SU-DHL-6 (cell line): ENCODE measurements at regions not wholly inside any gene's neighbourhood (a gene's known extent, or its start where the extent isn't known, plus 50 kb on each side); places are given as distances from the start of the nearest gene placed in this dataset.

Experiments
- H2AFZ ChIP-seq: fragments of 200-600 bp; sonication (generic); 2 replicates; pipeline ENCODE4 v1.6.1; 2014; ENCODE audit warnings: low read depth, mild to moderate bottlenecking, moderate library complexity, mixed read lengths, antibody characterized with exemption, low read length; ENCODE audit not compliant: severe bottlenecking
- H3F3A ChIP-seq: fragments of 200-600 bp; shearing (Covaris generic); 2 replicates; pipeline ENCODE4 v1.6.0; 2016; ENCODE audit warnings: antibody characterized with exemption, mild to moderate bottlenecking; ENCODE audit not compliant: insufficient read depth
- H3K27ac ChIP-seq: fragments of 200-600 bp; sonication (generic); 2 replicates; pipeline ENCODE4 v1.5.1; 2016; ENCODE audit warnings: low read depth, mild to moderate bottlenecking, low read length, moderate library complexity, mixed read lengths
- H3K27me3 ChIP-seq: fragments of 200-600 bp; sonication (generic), shearing (Covaris generic); 2 replicates; pipeline ENCODE4 v1.6.0; 2014; ENCODE audit warnings: mild to moderate bottlenecking, low read length
- H3K36me3 ChIP-seq: fragments of 200-600 bp; sonication (generic); 2 replicates; pipeline ENCODE4 v1.6.1; 2014; ENCODE audit warnings: mild to moderate bottlenecking, low read length, mixed read lengths
- H3K4me2 ChIP-seq: fragments of 300-600, 200-600 bp; shearing (Covaris generic), sonication (generic); 2 replicates; pipeline ENCODE4 v1.6.0; 2014; ENCODE audit warnings: low read length, low read depth, mild to moderate bottlenecking; ENCODE audit not compliant: poor library complexity, severe bottlenecking
- H3K4me3 ChIP-seq: fragments of 200-600 bp; sonication (generic); 2 replicates; pipeline ENCODE4 v1.5.1; 2014; ENCODE audit warnings: antibody characterized with exemption, low read length, mild to moderate bottlenecking, mixed read lengths; ENCODE audit not compliant: insufficient read depth, poor library complexity, severe bottlenecking
- H3K79me2 ChIP-seq: fragments of 200-600 bp; sonication (generic); 2 replicates; pipeline ENCODE4 v1.6.1; 2014; ENCODE audit warnings: mild to moderate bottlenecking, low read length, moderate library complexity; ENCODE audit not compliant: insufficient read depth
- H3K9ac ChIP-seq: fragments of 200-600 bp; sonication (generic); 2 replicates; pipeline ENCODE4 v1.7.0; 2014; ENCODE audit warnings: mild to moderate bottlenecking, low read length
- H3K9me2 ChIP-seq: fragments of 200-600 bp; sonication (generic); replicated peaks from 2 replicates; pipeline ENCODE4 v1.6.1; 2014; ENCODE audit warnings: low read length; ENCODE audit not compliant: insufficient read depth
- H3K9me3 ChIP-seq: fragments of 200-600 bp; sonication (generic); 2 replicates; pipeline ENCODE4 v1.6.1; 2014; ENCODE audit warnings: low read length, mixed read lengths; ENCODE audit not compliant: insufficient read depth
- H4K20me1 ChIP-seq: fragments of 200-600 bp; sonication (generic); 2 replicates; pipeline ENCODE4 v1.6.1; 2014; ENCODE audit warnings: low read depth, mild to moderate bottlenecking, antibody characterized with exemption, low read length, moderate library complexity, mixed read lengths
- CTCF ChIP-seq: fragments of 200-600 bp; sonication (generic); IDR thresholded peaks from one replicate; pipeline ENCODE4 v1.5.1; 2017; ENCODE audit warnings: antibody characterized with exemption, mild to moderate bottlenecking, low read length, moderate library complexity; ENCODE audit not compliant: insufficient read depth, poor library complexity, severe bottlenecking
- EZH2phosphoT487 ChIP-seq: fragments of 200-600 bp; sonication (generic), shearing (Covaris generic); conservative IDR thresholded peaks from 2 replicates; pipeline ENCODE4 v1.6.1; 2018; ENCODE audit warnings: mild to moderate bottlenecking, antibody characterized with exemption, low read length, moderate library complexity, mixed read lengths

GRCh38 chr5:77876316-77876715 is 100.2 kb upstream of the TBCA start:
- H3F3A ChIP-seq: no peaks in the 10 kb centered on the region
- H3K4me3 ChIP-seq: no peak overlapping the region
- no peaks in the 10 kb centered on the region for H3K79me2 ChIP-seq
- no peaks in the 10 kb centered on the region for H4K20me1 ChIP-seq
- no peaks in the 10 kb centered on the region for H3K27me3 ChIP-seq
- TF ChIP-seq EZH2phosphoT487: no peak
- no peak for TF ChIP-seq CTCF
- H3K9me2 ChIP-seq: no peaks in the 10 kb centered on the region
- H3K36me3 ChIP-seq: no peaks in the 10 kb centered on the region
- H3K4me2 ChIP-seq: no peak overlapping the region
- H3K27ac ChIP-seq: no peak overlapping the region
- H3K9ac ChIP-seq: no peak overlapping the region
- H3K9me3 ChIP-seq: no peaks in the 10 kb centered on the region
- no peak overlapping the region for H2AFZ ChIP-seq

GRCh38 chr5:77874691-77875090 is 98.6 kb upstream of the TBCA start:
- Histone ChIP-seq H3K9ac (no peak overlapping the region), H3K79me2 (no peaks in the 10 kb centered on the region), H2AFZ (no peak overlapping the region), H3K4me3 (no peak overlapping the region), H3K9me3 (no peaks in the 10 kb centered on the region), H3K27me3 (no peaks in the 10 kb centered on the region), H3F3A (no peaks in the 10 kb centered on the region), H3K9me2 (no peaks in the 10 kb centered on the region), H3K27ac (no peak overlapping the region), H4K20me1 (no peaks in the 10 kb centered on the region), H3K36me3 (no peaks in the 10 kb centered on the region), H3K4me2 (no peak overlapping the region)
- TF ChIP-seq EZH2phosphoT487: no peak
- TF ChIP-seq CTCF: no peak

- Histone ChIP-seq H3K9ac (no peak overlapping the region), H3K27me3 (no peaks in the 10 kb centered on the region), H3K79me2 (no peaks in the 10 kb centered on the region), H3K4me3 (no peak overlapping the region), H3F3A (no peaks in the 10 kb centered on the region), H3K9me2 (no peaks in the 10 kb centered on the region), H3K4me2 (no peak overlapping the region), H3K27ac (no peak overlapping the region), H2AFZ (no peak overlapping the region), H3K9me3 (no peaks in the 10 kb centered on the region), H4K20me1 (no peaks in the 10 kb centered on the region), H3K36me3 (no peaks in the 10 kb centered on the region)
- TF ChIP-seq CTCF (no peak), EZH2phosphoT487 (no peak)
These were observed 97.1 kb upstream of the TBCA start for GRCh38 chr5:77873239-77873638.

GRCh38 chr5:77871946-77872345 is 95.8 kb upstream of the TBCA start:
- no peak overlapping the region for H3K9ac ChIP-seq
- H3K79me2 ChIP-seq: no peaks in the 10 kb centered on the region
- H3K27ac ChIP-seq: no peak overlapping the region
- no peak overlapping the region for H2AFZ ChIP-seq
- no peaks in the 10 kb centered on the region for H3K9me2 ChIP-seq
- no peak overlapping the region for H3K4me2 ChIP-seq
- H3K27me3 ChIP-seq: no peaks in the 10 kb centered on the region
- no peak for TF ChIP-seq EZH2phosphoT487
- H3K36me3 ChIP-seq: no peaks in the 10 kb centered on the region
- no peaks in the 10 kb centered on the region for H3K9me3 ChIP-seq
- H3K4me3 ChIP-seq: no peak overlapping the region
- no peaks in the 10 kb centered on the region for H3F3A ChIP-seq
- no peaks in the 10 kb centered on the region for H4K20me1 ChIP-seq
